ENCODE measurements at regions not wholly inside any gene's neighbourhood (a gene's known extent, or its start where the extent isn't known, plus 50 kb on each side); places are given as distances from the start of the nearest gene placed in this dataset.
"Not testable (repeated sequence)": the region's sequence is repeated elsewhere in the genome, so short reads cannot be mapped to it uniquely, and the experiment has no call there.

DNA sequence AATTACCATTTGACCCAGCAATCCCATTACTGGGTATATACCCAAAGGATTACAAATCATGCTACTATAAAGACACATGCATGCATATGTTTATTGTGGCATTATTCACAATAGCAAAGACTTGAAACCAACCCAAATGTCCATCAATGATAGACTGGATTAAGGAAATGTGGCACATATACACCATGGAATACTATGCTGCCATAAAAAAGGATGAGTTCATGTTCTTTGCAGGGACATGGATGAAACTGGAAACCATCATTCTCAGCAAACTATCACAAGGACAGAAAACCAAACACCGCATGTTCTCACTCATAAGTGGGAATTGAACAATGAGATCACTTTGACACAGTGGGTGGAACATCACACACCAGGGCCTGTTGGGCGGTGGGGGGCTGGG lies 83.9 kb upstream of the MAP3K1 start:
- TF ChIP-seq, protein P1, sequence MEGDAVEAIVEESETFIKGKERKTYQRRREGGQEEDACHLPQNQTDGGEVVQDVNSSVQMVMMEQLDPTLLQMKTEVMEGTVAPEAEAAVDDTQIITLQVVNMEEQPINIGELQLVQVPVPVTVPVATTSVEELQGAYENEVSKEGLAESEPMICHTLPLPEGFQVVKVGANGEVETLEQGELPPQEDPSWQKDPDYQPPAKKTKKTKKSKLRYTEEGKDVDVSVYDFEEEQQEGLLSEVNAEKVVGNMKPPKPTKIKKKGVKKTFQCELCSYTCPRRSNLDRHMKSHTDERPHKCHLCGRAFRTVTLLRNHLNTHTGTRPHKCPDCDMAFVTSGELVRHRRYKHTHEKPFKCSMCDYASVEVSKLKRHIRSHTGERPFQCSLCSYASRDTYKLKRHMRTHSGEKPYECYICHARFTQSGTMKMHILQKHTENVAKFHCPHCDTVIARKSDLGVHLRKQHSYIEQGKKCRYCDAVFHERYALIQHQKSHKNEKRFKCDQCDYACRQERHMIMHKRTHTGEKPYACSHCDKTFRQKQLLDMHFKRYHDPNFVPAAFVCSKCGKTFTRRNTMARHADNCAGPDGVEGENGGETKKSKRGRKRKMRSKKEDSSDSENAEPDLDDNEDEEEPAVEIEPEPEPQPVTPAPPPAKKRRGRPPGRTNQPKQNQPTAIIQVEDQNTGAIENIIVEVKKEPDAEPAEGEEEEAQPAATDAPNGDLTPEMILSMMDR (IDR thresholded peaks at IDR 0.05): not testable (repeated sequence)
- TF ChIP-seq POLR2A, POLR2AphosphoS5 (IDR thresholded peaks at IDR 0.05): not testable (repeated sequence)

Measured in upper lobe of left lung (tissue), 4 donors.